Activated CD4-positive, alpha-beta T cell treated with anti-CD3 and anti-CD28 coated beads, Interleukin-2, amount 50 U/mL, for 24 hours (primary cell): ENCODE measurements at regions not wholly inside any gene's neighbourhood (a gene's known extent, or its start where the extent isn't known, plus 50 kb on each side); places are given as distances from the start of the nearest gene placed in this dataset.

Source experiments
- DNase-seq, 2 donors: peaks; one replicate each; pipeline ENCODE4 v3.0.0-alpha.2; 2020; ENCODE audit warnings: low read depth in 1 of 2, low spot score in 1 of 2

GRCh38 chr1:112788054-112788453 is 72.9 kb upstream of the PPM1J start:
- DNase-seq, result no peak

- no peak for DNase-seq
Observed at GRCh38 chr1:112783059-112783458, 67.9 kb upstream of the PPM1J start.

- no peak for DNase-seq
Observed at GRCh38 chr1:112779665-112780526, 64.8 kb upstream of the PPM1J start.

- no peak for DNase-seq
Observed at GRCh38 chr1:112778137-112778536, 63.0 kb upstream of the PPM1J start.

- DNase-seq, result no peak
Observed at GRCh38 chr1:112776688-112777087, 61.6 kb upstream of the PPM1J start.

DNA sequence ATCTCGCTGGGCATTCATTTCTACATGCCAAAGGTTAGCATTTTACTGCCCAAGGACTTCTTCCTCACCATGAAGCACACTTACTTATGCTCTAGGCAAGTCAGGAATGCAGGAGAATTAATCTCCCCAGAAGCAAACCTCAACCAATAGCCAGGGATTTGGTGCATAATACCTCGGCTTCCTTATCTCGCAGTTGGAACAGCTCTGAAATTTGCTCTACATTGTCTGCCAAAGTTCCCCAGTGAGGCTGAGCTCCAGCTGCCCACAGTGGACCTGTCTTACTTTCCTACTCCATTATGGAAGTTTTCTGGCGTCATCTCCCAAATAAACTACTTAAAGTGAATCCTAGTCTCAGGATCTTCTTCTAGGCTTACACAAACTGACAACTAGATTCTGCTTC is 57.6 kb upstream of the PPM1J start:
- DNase-seq, result no peak

GRCh38 chr1:112770724-112771123 is 55.6 kb upstream of the PPM1J start:
- DNase-seq, result no peak

GRCh38 chr1:112769611-112770010 is 54.5 kb upstream of the PPM1J start:
- DNase-seq, result no peak

DNA sequence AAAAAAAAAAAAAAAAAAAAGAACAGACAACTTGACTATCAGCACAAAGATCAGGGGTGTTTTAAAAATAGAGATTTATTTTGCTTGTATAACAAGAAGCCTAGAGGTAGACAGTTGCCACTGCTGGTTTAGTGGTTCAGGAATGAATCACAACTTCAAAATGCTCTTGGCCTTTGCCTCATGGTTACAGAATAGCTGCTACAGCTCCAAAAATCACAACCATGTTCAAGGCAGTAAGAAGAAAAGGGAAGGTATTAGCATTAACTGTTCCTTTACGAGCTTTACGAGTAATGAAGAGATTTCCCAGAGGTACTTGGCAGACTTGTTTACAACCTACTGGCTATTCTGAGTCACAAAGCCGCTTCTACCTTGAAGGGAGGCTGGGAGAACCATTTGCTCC is 52.5 kb upstream of the PPM1J start:
- DNase-seq, result no peak
